IMR-90 (cell line): ENCODE measurements at regions not wholly inside any gene's neighbourhood (a gene's known extent, or its start where the extent isn't known, plus 50 kb on each side); places are given as distances from the start of the nearest gene placed in this dataset.

Experiments
- ATAC-seq: fragments of 200-7000 bp; cut with Tn5 transposase; 2 replicates; pipeline ENCODE4 v1.9.1; 2020; ENCODE audit warnings: low read depth, mild to moderate bottlenecking, moderate library complexity
- BruUV-seq: library from RNA; stranded (reverse); fragments of 400-500 nt; replicated peaks from 2 replicates; lab custom pipeline; 2021; lab: Mats Ljungman, UMichigan
- CTCF ChIA-PET: fragments of 300-600 bp; formaldehyde crosslinking; extraction: SDS; loops from one replicate; lab custom pipeline; 2021; ENCODE audit warnings: antibody characterized with exemption; lab: Yijun Ruan, JAX
- POLR2A ChIA-PET: fragments of 300-600 bp; sonication (Branson Sonifier 250); formaldehyde crosslinking; loops from one replicate; lab custom pipeline; 2022; ENCODE audit warnings: antibody characterized with exemption; ENCODE audit not compliant: unreplicated experiment; lab: Charles Lee
- DNase-seq: peaks from one replicate; pipeline ENCODE4 v3.0.0; 2013
- H2AFZ ChIP-seq: replicated peaks from 2 replicates; pipeline ENCODE3; 2013; ENCODE audit warnings: low read length, mild to moderate bottlenecking; ENCODE audit not compliant: poor library complexity
- H2AK5ac ChIP-seq: 2 replicates; pipeline ENCODE4 v1.6.1; 2013; ENCODE audit warnings: low read depth, low read length, inconsistent platforms
- H2AK9ac ChIP-seq: replicated peaks from 2 replicates; pipeline ENCODE3; 2013; ENCODE audit warnings: mild to moderate bottlenecking, low read depth, low read length, moderate library complexity; ENCODE audit not compliant: poor library complexity
- H2BK120ac ChIP-seq: 2 replicates; pipeline ENCODE4 v1.6.1; 2013; ENCODE audit warnings: low read depth, low read length, inconsistent platforms
- H2BK15ac ChIP-seq: 3 replicates; pipeline ENCODE4 v1.6.1; 2013; ENCODE audit warnings: low read depth, low read length, inconsistent platforms
- H2BK20ac ChIP-seq: 2 replicates; pipeline ENCODE4 v1.6.1; 2013; ENCODE audit warnings: low read depth, mild to moderate bottlenecking, inconsistent platforms, low read length, moderate library complexity
- H2BK5ac ChIP-seq: 2 replicates; pipeline ENCODE4 v1.6.1; 2013; ENCODE audit warnings: mild to moderate bottlenecking, low read depth, low read length, inconsistent platforms; ENCODE audit not compliant: poor library complexity, severe bottlenecking
- H3K14ac ChIP-seq: replicated peaks from 2 replicates; pipeline ENCODE4 v1.6.1; 2013; ENCODE audit warnings: low read depth, low read length, inconsistent platforms
- H3K18ac ChIP-seq: 2 replicates; pipeline ENCODE4 v1.6.1; 2013; ENCODE audit warnings: low read depth, low read length, control low read depth
- H3K23ac ChIP-seq: 2 replicates; pipeline ENCODE4 v1.6.1; 2013; ENCODE audit warnings: low read depth, low read length, inconsistent platforms
- H3K27ac ChIP-seq: 2 replicates; pipeline ENCODE4 v1.5.1; 2013; ENCODE audit warnings: mild to moderate bottlenecking, control low read depth, low read length; ENCODE audit not compliant: insufficient read depth
- H3K27me3 ChIP-seq: 2 replicates; pipeline ENCODE4 v1.6.1; 2013; ENCODE audit warnings: low read length; ENCODE audit not compliant: control insufficient read depth, insufficient read depth
- H3K36me3 ChIP-seq: 2 replicates; pipeline ENCODE4 v1.6.1; 2013; ENCODE audit warnings: low read length, mixed read lengths; ENCODE audit not compliant: control insufficient read depth, insufficient read depth
- H3K4ac ChIP-seq: 2 replicates; pipeline ENCODE4 v1.6.1; 2013; ENCODE audit warnings: low read depth, low read length, inconsistent platforms
- H3K4me1 ChIP-seq: 2 replicates; pipeline ENCODE4 v1.6.1; 2013; ENCODE audit warnings: low read length, mixed read lengths; ENCODE audit not compliant: control insufficient read depth, insufficient read depth
- H3K4me2 ChIP-seq: 2 replicates; pipeline ENCODE4 v1.6.1; 2013; ENCODE audit warnings: low read depth, mild to moderate bottlenecking, control low read depth, low read length, moderate library complexity
- H3K4me3 ChIP-seq: 2 replicates; pipeline ENCODE4 v1.5.1; 2013; ENCODE audit warnings: low read depth, mild to moderate bottlenecking, control low read depth, low read length, moderate library complexity; ENCODE audit not compliant: insufficient read depth
- H3K56ac ChIP-seq: 2 replicates; pipeline ENCODE4 v1.6.1; 2013; ENCODE audit warnings: low read length, inconsistent platforms; ENCODE audit not compliant: insufficient read depth; ENCODE audit errors: extremely low read depth
- H3K79me1 ChIP-seq, 2 experiments: 2 replicates each; pipeline ENCODE4 v1.6.1; 2013; ENCODE audit warnings: low read length in 2 of 2, inconsistent platforms in 1 of 2, low read depth in 1 of 2
- H3K9ac ChIP-seq: 2 replicates; pipeline ENCODE4 v1.6.1; 2013; ENCODE audit warnings: low read depth, low read length, control low read depth
- H3K9me1 ChIP-seq: 2 replicates; pipeline ENCODE4 v1.6.1; 2013; ENCODE audit warnings: low read length, inconsistent platforms; ENCODE audit not compliant: insufficient read depth
- H3K9me3 ChIP-seq: 2 replicates; pipeline ENCODE4 v1.6.1; 2013; ENCODE audit warnings: low read length; ENCODE audit not compliant: control insufficient read depth, insufficient read depth
- H4K20me1 ChIP-seq: 2 replicates; pipeline ENCODE4 v1.6.1; 2013; ENCODE audit warnings: low read length, inconsistent platforms; ENCODE audit not compliant: insufficient read depth
- H4K5ac ChIP-seq: 2 replicates; pipeline ENCODE4 v1.6.1; 2013; ENCODE audit warnings: mild to moderate bottlenecking, low read depth, low read length, control low read depth
- H4K8ac ChIP-seq, 2 experiments: 2 replicates each; pipeline ENCODE4 v1.6.1; 2013; ENCODE audit warnings: low read depth in 2 of 2, low read length in 2 of 2, control low read depth in 1 of 2, inconsistent platforms in 1 of 2
- H4K91ac ChIP-seq: 2 replicates; pipeline ENCODE4 v1.6.1; 2013; ENCODE audit warnings: low read depth, low read length, inconsistent platforms; ENCODE audit not compliant: insufficient read depth
- BHLHE40 ChIP-seq: fragments of 150-350 bp; IDR thresholded peaks from 2 replicates; pipeline ENCODE4 v1.6.1; 2016; ENCODE audit warnings: mild to moderate bottlenecking, low read depth, low read length
- CEBPB ChIP-seq: IDR thresholded peaks from 2 replicates; pipeline ENCODE4 v1.6.1; 2012; ENCODE audit warnings: low read depth, low read length, improper control_type of control experiment
- CHD1 ChIP-seq: IDR thresholded peaks from 2 replicates; pipeline ENCODE4 v1.6.1; 2012; ENCODE audit warnings: low read depth, low read length, improper control_type of control experiment
- CTCF ChIP-seq: conservative IDR thresholded peaks from 2 replicates; pipeline ENCODE4 v1.5.1; 2012; ENCODE audit warnings: mild to moderate bottlenecking, low read depth, low read length, improper control_type of control experiment
- FOS ChIP-seq: fragments of 150-350 bp; IDR thresholded peaks from 2 replicates; pipeline ENCODE4 v1.6.1; 2016; ENCODE audit warnings: low read depth, low read length
- MAFK ChIP-seq: IDR thresholded peaks from 2 replicates; pipeline ENCODE4 v1.6.1; 2012; ENCODE audit warnings: low read depth, low read length, improper control_type of control experiment
- MAZ ChIP-seq: IDR thresholded peaks from 2 replicates; pipeline ENCODE4 v1.6.1; 2012; ENCODE audit warnings: low read depth, mild to moderate bottlenecking, low read length, improper control_type of control experiment, moderate library complexity, borderline replicate concordance
- MXI1 ChIP-seq: IDR thresholded peaks from 2 replicates; pipeline ENCODE4 v1.6.1; 2012; ENCODE audit warnings: low read depth, mild to moderate bottlenecking, low read length, moderate library complexity, borderline replicate concordance
- NFE2L2 ChIP-seq: fragments of 150-350 bp; IDR thresholded peaks from 2 replicates; pipeline ENCODE4 v1.6.1; 2016; ENCODE audit warnings: low read depth, mild to moderate bottlenecking, low read length
- POLR2A ChIP-seq: IDR thresholded peaks from 2 replicates; pipeline ENCODE4 v1.6.1; 2012; ENCODE audit warnings: mild to moderate bottlenecking, low read depth, low read length
- RAD21 ChIP-seq: IDR thresholded peaks from 2 replicates; pipeline ENCODE4 v1.6.1; 2012; ENCODE audit warnings: low read length, improper control_type of control experiment
- RCOR1 ChIP-seq: IDR thresholded peaks from 2 replicates; pipeline ENCODE4 v1.6.1; 2012; ENCODE audit warnings: mild to moderate bottlenecking, low read length, improper control_type of control experiment; ENCODE audit not compliant: insufficient replicate concordance
- RFX5 ChIP-seq: IDR thresholded peaks from 2 replicates; pipeline ENCODE4 v1.8.0; 2012; ENCODE audit warnings: low read depth, mild to moderate bottlenecking, low read length, moderate library complexity
- SMC3 ChIP-seq: fragments of 150-350 bp; IDR thresholded peaks from 2 replicates; pipeline ENCODE4 v1.6.1; 2016; ENCODE audit warnings: low read depth, mild to moderate bottlenecking, antibody characterized with exemption, low read length, moderate library complexity
- WGBS, 2 experiments: methylation state at CpG; one replicate each; pipeline versions ENCODE4 v1.1.5 to v1.1.7; 2013; ENCODE audit warnings: missing lambda C conversion rate in 2 of 2; ENCODE audit not compliant: insufficient read length in 1 of 2; ENCODE audit errors: extremely low coverage in 2 of 2; 5-methylcytosine and 5-hydroxymethylcytosine counted together
- dilution Hi-C: fragments of 300-500 bp; cut with HindIII; formaldehyde crosslinking; loops from one replicate; pipeline ENCODE4 v1.14.3; 2018; ENCODE audit warnings: low sequenced_read_pairs; ENCODE audit not compliant: unreplicated experiment
- in situ Hi-C: fragments of 300-500 bp; cut with MboI; formaldehyde crosslinking; loops from 3 replicates; pipeline ENCODE4 v1.14.3; 2019; ENCODE audit warnings: low sequenced_read_pairs, inconsistent platforms, mixed read lengths
- intact Hi-C: fragments of 100-400 bp; cut with micrococcal nuclease; formaldehyde crosslinking; loops from 2 replicates; pipeline ENCODE4 v1.10.0; 2022
- TF ChIP-seq, protein P1 (sequence below): fragments of 150-350 bp; IDR thresholded peaks from 2 replicates; pipeline ENCODE4 v1.6.1; 2017; ENCODE audit warnings: mild to moderate bottlenecking, antibody characterized with exemption, low read length, low read depth
- TF ChIP-seq, protein P2 (sequence below): fragments of 150-350 bp; IDR thresholded peaks from 2 replicates; pipeline ENCODE4 v1.6.1; 2016; ENCODE audit warnings: low read depth, mild to moderate bottlenecking, low read length, moderate library complexity, borderline replicate concordance

GRCh38 chr3:66581256-66581655 is 80.4 kb upstream of the LRIG1 start:
- H4K91ac ChIP-seq: no peak overlapping the region
- no peak overlapping the region for H3K56ac ChIP-seq
- H3K27me3 ChIP-seq: no peaks in the 10 kb centered on the region
- no peak overlapping the region for H2AK5ac ChIP-seq
- H3K4ac ChIP-seq: no peak overlapping the region
- no peak for DNase-seq
- no peak overlapping the region for H2BK120ac ChIP-seq
- H2BK20ac ChIP-seq: no peak overlapping the region
- H3K36me3 ChIP-seq: no peaks in the 10 kb centered on the region
- H3K9me3 ChIP-seq: no peaks in the 10 kb centered on the region
- H3K18ac ChIP-seq: no peak overlapping the region
- no TSS peak for BruUV-seq
- H4K8ac ChIP-seq: no peak overlapping the region
- no peak overlapping the region for H3K4me3 ChIP-seq
- H4K20me1 ChIP-seq: no peaks in the 10 kb centered on the region
- H3K23ac ChIP-seq: no peak overlapping the region
- in situ Hi-C loops: no loop called here
- H2BK15ac ChIP-seq: no peak overlapping the region
- H2AK9ac ChIP-seq: no peak overlapping the region
- H3K14ac ChIP-seq: no peak overlapping the region
- no CpG with 5 or more reads among the region's 6 CpGs for WGBS, 2 experiments
- dilution Hi-C loops: no loop called here
- H2BK5ac ChIP-seq: no peak overlapping the region
- no peak overlapping the region for H3K27ac ChIP-seq
- H3K4me2 ChIP-seq: no peak overlapping the region
- no peak for ATAC-seq
- H3K9ac ChIP-seq: no peak overlapping the region
- no peaks in the 10 kb centered on the region; the same call in 1 of the 2 replicates for H3K9me1 ChIP-seq
- no peak overlapping the region for H4K5ac ChIP-seq
- H3K79me1 ChIP-seq: no peaks in the 10 kb centered on the region
- peaks cover 1% of the 10 kb centered on the region; the same call in 1 of the 2 replicates for H3K4me1 ChIP-seq
- intact Hi-C loops: no loop called here
- TF ChIP-seq FOS: no peak
- TF ChIP-seq BHLHE40: no peak
- no peak for TF ChIP-seq MAFK
- no peak for TF ChIP-seq CHD1
- no peak for TF ChIP-seq CEBPB
- TF ChIP-seq NFE2L2: no peak
- no peak for TF ChIP-seq POLR2A
- TF ChIP-seq, protein P1, sequence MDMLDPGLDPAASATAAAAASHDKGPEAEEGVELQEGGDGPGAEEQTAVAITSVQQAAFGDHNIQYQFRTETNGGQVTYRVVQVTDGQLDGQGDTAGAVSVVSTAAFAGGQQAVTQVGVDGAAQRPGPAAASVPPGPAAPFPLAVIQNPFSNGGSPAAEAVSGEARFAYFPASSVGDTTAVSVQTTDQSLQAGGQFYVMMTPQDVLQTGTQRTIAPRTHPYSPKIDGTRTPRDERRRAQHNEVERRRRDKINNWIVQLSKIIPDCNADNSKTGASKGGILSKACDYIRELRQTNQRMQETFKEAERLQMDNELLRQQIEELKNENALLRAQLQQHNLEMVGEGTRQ: no peak
- TF ChIP-seq RCOR1: no peak
- TF ChIP-seq CTCF: no peak
- no peak for TF ChIP-seq MAZ
- TF ChIP-seq SMC3: no peak
- TF ChIP-seq RAD21: no peak
- TF ChIP-seq, protein P2, sequence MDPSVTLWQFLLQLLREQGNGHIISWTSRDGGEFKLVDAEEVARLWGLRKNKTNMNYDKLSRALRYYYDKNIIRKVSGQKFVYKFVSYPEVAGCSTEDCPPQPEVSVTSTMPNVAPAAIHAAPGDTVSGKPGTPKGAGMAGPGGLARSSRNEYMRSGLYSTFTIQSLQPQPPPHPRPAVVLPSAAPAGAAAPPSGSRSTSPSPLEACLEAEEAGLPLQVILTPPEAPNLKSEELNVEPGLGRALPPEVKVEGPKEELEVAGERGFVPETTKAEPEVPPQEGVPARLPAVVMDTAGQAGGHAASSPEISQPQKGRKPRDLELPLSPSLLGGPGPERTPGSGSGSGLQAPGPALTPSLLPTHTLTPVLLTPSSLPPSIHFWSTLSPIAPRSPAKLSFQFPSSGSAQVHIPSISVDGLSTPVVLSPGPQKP: no peak
- TF ChIP-seq MXI1: no peak
- no peak for TF ChIP-seq RFX5
- no peak overlapping the region for H2AFZ ChIP-seq
- ChIA-PET POLR2A (no interaction called here), CTCF (interaction anchor here (0.6 kb wide), 1 partner anchor 101 kb away, joined by 4 read pairs; no protein-coding TSS in a partner anchor)
